ENCODE measurements at regions not wholly inside any gene's neighbourhood (a gene's known extent, or its start where the extent isn't known, plus 50 kb on each side); places are given as distances from the start of the nearest gene placed in this dataset.
"Not testable (repeated sequence)": the region's sequence is repeated elsewhere in the genome, so short reads cannot be mapped to it uniquely, and the experiment has no call there.

DNA sequence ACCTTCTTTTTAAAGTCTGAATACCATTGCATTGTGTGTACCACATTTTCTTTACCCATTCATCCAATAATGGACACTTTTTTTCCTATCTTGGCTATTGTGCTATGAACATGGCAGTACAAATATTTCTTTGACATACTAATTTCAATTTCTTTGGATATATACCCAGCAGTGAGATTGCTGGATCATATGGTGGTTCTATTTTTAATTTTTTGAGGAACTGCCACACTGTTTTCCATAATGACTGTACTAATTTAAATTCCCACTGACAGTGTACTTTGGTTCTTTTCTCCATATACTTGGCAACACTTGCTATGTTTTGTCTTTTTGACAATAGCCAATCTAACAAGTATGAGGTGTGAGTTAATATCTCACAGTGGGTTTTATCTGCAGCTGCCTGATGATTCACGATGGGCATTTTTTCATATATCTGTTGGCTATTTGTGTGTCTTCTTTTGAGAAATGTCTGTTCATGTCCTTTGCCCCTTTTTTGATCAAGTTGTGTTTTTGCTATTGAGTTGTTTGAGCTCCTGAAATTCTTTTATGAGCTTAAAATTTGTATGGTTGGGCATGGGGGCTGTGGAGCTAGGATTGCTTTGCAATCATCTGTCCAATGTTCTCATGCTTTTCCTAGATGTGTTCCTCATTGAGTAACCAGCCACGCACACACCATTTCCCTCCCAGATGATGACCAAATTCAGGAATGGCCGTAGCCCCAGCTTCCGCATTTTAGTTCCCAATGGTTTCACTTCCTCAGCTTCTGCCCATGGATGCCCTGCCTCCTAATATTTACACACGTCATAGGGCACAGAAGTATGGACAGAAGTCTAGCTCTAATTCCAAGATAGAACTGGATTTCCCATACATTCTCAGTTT, 380.0 kb upstream of the SGCG start:
- H3K4me3 ChIP-seq (ENCODE audit: low read length) = no peak overlapping the region
- H2AFZ ChIP-seq (ENCODE audit: low read depth, low read length) = no peak overlapping the region
- H3K36me3 ChIP-seq (ENCODE audit: insufficient read depth, low read length) = no peaks in the 10 kb centered on the region

DNA sequence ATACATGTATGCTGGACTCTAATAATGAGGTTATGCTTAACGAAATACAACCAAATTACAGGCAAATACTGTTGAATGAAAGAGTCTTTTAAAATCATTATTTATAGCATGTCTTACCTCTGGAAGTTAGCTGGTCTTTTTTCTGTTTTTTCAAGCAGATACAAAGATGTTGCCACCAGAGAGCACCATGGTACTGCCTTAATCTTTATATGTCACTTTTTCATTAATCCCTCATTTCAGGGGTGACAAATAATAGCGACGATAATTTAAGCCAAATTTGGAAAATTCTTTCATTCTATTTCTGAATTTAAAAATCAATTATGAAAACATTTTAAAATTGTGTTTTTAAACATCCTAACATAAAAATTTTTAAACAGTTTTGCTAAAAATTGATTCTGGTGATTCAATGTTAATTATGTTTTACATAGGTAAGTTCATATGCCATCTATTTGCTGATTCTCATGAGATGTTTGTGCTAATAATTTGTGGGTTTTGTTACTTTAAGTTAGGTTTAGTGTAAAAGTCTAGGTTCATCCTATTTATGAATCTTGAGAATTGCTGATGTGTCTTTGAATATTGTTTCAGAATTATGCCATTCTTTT, 379.3 kb upstream of the SGCG start:
- no peaks in the 10 kb centered on the region for H3K36me3 ChIP-seq (ENCODE audit: insufficient read depth, low read length)
- no peaks in the 10 kb centered on the region for H3K4me1 ChIP-seq (ENCODE audit: insufficient read depth, low read length)
- no peak overlapping the region for H2AFZ ChIP-seq (ENCODE audit: low read depth, low read length)
- H3K9me3 ChIP-seq (ENCODE audit: low read length) = no peaks in the 10 kb centered on the region
- H3K27me3 ChIP-seq (ENCODE audit: insufficient read depth, low read length) = no peaks in the 10 kb centered on the region
- H3K4me3 ChIP-seq (ENCODE audit: low read length) = no peak overlapping the region

More for the DNA sequence above, 380.0 kb upstream of the SGCG start:
- no peaks in the 10 kb centered on the region for H3K9me3 ChIP-seq (ENCODE audit: low read length)
- no peaks in the 10 kb centered on the region for H3K27me3 ChIP-seq (ENCODE audit: insufficient read depth, low read length)
- H3K4me1 ChIP-seq (ENCODE audit: insufficient read depth, low read length) = no peaks in the 10 kb centered on the region

DNA sequence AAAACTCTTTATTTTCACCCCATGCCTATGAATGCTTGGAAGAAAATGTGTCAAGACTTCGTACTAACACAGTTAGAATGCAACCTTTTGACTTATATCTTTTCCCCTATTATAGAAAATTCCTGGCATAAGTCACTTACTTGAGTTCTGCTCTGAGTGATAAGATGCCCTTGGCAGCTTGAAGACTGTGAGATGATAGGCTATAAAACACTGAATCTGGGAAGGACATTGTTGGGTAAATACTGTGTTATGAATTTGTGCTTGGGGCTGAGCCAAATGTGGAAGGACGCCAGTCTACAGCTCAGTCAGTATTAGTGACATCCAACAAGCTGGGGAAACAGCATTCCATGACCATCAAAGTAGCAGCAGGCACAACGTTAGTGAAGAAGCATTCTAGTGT, 368.0 kb upstream of the SGCG start:
- H3K27me3 ChIP-seq (ENCODE audit: insufficient read depth, low read length) = no peaks in the 10 kb centered on the region
- no peaks in the 10 kb centered on the region for H3K4me1 ChIP-seq (ENCODE audit: insufficient read depth, low read length)
- no peak overlapping the region for H3K4me3 ChIP-seq (ENCODE audit: low read length)
- H3K36me3 ChIP-seq (ENCODE audit: insufficient read depth, low read length) = no peaks in the 10 kb centered on the region
- no peak overlapping the region for H2AFZ ChIP-seq (ENCODE audit: low read depth, low read length)
- no peaks in the 10 kb centered on the region for H3K9me3 ChIP-seq (ENCODE audit: low read length)

DNA sequence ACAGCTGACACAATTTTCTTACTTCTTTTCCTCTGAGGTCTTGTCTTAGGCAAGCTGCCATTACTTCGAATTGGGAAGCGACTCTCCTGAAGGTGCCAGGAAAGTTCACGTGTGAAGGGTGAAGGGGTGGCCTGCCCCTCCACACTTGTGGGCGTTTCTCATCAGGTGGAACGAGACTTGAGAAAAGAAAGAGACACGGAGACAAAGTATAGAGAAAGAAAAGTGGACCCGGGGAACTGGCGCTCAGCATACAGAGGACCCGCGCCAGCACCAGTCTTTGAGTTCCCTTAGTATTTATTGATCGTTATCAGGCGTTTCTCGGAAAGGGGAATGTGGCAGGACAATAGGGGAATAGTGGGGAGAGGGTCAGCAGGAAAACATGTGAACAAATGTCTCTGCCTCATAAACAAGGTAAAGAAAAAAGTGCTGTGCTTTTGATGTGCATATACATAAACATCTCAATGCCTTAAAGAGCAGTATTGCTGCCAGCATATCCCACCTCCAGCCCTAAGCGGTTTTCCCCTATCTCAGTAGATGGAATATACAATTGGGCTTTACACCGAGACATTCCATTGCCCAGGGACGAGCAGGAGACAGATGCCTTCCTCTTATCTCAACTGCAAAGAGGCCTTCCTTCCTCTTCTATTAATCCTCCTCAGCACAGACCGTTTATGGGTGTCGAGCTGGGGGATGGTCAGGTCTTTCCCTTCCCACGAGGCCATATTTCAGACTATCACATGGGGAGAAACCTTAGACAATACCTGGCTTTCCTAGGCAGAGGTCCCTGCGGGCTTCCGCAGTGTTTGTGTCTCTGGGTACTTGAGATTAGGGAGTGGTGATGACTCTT, 367.0 kb upstream of the SGCG start:
- H3K4me1 ChIP-seq (ENCODE audit: insufficient read depth, low read length); H3K9me3 ChIP-seq (ENCODE audit: low read length); H3K4me3 ChIP-seq (ENCODE audit: low read length); H3K36me3 ChIP-seq (ENCODE audit: insufficient read depth, low read length); H2AFZ ChIP-seq (ENCODE audit: low read depth, low read length); H3K27me3 ChIP-seq (ENCODE audit: insufficient read depth, low read length): not testable (repeated sequence)

DNA sequence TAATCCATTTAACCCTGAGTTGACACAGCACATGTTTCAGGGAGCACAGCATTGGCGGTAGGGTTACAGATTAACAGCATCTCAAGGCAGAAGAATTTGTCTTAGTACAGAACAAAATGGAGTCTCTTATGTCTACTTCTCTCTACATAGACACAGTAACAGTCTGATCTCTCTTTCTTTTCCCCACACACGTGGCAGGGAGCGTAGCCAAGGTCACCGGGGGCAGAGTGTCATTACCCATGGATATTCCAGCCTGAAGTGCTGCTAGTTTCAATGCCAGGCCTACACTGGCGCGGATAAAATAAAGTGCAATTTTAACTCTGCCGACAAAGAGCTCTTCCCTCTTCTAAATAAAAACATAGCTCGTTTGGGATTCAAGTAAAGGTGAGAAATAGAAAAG, 366.3 kb upstream of the SGCG start:
- H3K9me3 ChIP-seq (ENCODE audit: low read length); H3K36me3 ChIP-seq (ENCODE audit: insufficient read depth, low read length); H2AFZ ChIP-seq (ENCODE audit: low read depth, low read length); H3K4me1 ChIP-seq (ENCODE audit: insufficient read depth, low read length); H3K27me3 ChIP-seq (ENCODE audit: insufficient read depth, low read length); H3K4me3 ChIP-seq (ENCODE audit: low read length): not testable (repeated sequence)

DNA sequence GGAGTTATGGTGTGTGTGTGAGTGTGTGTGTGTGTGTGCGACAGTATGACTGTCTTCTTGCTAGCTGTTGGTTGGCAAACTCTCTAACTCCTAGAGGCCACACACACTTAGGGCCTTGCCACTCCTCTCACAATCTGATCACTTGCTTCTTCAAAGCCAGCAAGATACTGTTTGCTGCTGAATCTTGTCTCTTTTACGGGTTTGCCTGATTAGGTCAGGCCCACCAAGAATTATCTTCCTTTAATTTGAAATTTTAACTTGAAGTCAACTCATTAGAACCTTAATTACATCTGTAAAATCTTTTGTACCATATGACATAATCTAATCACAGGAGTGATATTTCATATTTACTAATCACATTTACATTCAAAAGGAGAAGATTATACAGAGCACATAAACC, 359.2 kb upstream of the SGCG start:
- Histone ChIP-seq H3K27me3 (ENCODE audit: insufficient read depth, low read length) (no peaks in the 10 kb centered on the region), H2AFZ (ENCODE audit: low read depth, low read length) (no peak overlapping the region), H3K9me3 (ENCODE audit: low read length) (no peaks in the 10 kb centered on the region), H3K4me3 (ENCODE audit: low read length) (no peak overlapping the region), H3K4me1 (ENCODE audit: insufficient read depth, low read length) (no peaks in the 10 kb centered on the region), H3K36me3 (ENCODE audit: insufficient read depth, low read length) (no peaks in the 10 kb centered on the region)

DNA sequence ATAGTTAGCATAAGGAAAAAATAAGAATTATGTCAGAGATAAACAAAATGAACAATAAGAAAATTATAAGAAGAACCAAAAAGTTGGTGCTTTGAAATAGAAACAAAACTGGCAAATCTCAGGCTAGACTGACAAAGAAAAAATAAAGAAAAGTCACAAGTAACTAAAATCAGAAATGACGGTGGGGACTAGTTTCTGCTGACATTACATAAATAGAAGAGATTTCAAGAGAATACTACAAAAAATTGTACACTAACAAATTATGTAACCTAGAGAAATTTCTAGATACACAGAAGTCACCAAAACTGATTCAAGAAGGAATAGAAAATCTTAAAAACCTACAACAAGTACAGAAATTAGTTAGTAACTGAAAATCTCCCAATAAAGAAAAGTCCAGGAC, 355.6 kb upstream of the SGCG start:
- no peaks in the 10 kb centered on the region for H3K27me3 ChIP-seq (ENCODE audit: insufficient read depth, low read length)
- no peaks in the 10 kb centered on the region for H3K9me3 ChIP-seq (ENCODE audit: low read length)
- no peak overlapping the region for H2AFZ ChIP-seq (ENCODE audit: low read depth, low read length)
- H3K36me3 ChIP-seq (ENCODE audit: insufficient read depth, low read length) = no peaks in the 10 kb centered on the region
- no peaks in the 10 kb centered on the region for H3K4me1 ChIP-seq (ENCODE audit: insufficient read depth, low read length)
- no peak overlapping the region for H3K4me3 ChIP-seq (ENCODE audit: low read length)

DNA sequence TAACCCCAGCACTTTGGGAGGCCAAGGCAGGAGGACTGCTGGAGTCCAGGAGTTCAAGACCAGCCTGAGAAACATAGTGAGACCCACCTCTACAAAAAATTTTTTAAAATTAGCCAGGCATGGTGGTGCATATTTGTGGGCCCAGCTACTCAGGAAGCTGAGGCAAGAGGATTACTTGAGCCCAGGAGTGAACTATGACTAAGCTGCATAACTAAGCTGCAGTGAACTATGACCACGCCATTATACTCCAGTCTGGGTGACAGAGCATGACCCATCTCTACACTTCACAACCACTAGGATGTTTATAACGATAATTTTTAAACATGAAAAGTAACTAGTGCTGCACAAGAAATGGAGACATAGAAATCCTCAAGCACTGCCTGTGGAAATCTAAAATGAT, 352.7 kb upstream of the SGCG start:
- Histone ChIP-seq H3K9me3 (ENCODE audit: low read length) (no peaks in the 10 kb centered on the region), H3K27me3 (ENCODE audit: insufficient read depth, low read length) (no peaks in the 10 kb centered on the region), H3K4me3 (ENCODE audit: low read length) (no peak overlapping the region), H3K36me3 (ENCODE audit: insufficient read depth, low read length) (no peaks in the 10 kb centered on the region), H2AFZ (ENCODE audit: low read depth, low read length) (no peak overlapping the region), H3K4me1 (ENCODE audit: insufficient read depth, low read length) (no peaks in the 10 kb centered on the region)

DNA sequence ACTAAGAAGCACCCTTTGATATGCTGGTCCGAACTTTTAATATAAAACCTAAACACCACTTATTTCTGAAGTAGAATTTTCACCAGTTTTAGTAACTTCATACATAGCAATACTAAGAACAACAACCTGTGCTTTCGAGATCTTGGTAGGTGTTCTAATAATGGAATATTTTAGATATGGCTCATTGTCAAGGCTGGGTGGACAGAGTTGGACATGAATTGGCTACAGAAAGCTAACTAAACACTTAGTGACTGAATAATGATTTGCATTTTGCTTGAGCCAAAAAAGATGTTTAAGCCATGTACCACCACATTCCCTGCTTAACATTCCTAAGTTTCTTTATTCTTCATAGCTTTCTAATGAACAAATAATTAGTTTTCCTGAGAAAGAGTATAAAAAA, 344.3 kb upstream of the SGCG start:
- no peak overlapping the region for H3K4me3 ChIP-seq (ENCODE audit: low read length)
- H3K4me1 ChIP-seq (ENCODE audit: insufficient read depth, low read length) = no peaks in the 10 kb centered on the region
- H2AFZ ChIP-seq (ENCODE audit: low read depth, low read length) = no peak overlapping the region
- no peaks in the 10 kb centered on the region for H3K36me3 ChIP-seq (ENCODE audit: insufficient read depth, low read length)
- no peaks in the 10 kb centered on the region for H3K27me3 ChIP-seq (ENCODE audit: insufficient read depth, low read length)
- no peaks in the 10 kb centered on the region for H3K9me3 ChIP-seq (ENCODE audit: low read length)

DNA sequence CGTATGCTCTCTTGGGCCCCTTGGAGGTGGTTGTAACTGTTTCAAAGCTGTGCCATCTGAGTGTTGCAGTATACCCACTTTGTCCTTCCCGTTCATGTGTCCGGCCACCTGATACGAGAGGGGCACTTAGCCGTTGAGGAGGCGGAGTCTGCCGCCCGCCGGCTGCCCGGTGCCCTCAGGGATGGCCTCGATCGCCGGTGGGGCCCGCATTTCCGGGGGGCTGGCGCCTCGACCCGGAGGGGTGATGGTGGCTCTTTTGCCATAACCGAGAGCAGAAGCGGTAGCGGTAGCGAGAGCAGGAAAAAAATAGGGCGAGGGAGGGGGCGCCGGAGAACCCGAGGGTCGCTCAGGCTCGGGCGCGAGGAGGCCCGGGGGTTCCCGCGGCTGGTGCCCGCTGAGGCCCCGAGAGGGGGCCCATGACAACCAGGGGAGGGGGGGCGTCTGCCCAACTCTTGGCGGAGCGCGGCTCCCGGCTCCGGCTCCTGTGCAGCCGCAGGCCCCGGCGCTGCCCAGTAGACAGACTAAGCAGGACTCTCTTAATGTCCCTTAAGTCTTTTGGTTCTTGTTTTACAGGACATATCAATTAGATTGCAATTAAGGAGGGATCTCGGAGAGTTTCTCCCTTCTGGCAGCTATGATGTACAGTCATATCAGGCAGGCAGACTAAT, 342.7 kb upstream of the SGCG start:
- Histone ChIP-seq H2AFZ (ENCODE audit: low read depth, low read length) (no peak overlapping the region), H3K4me3 (ENCODE audit: low read length) (no peak overlapping the region), H3K27me3 (ENCODE audit: insufficient read depth, low read length) (no peaks in the 10 kb centered on the region), H3K4me1 (ENCODE audit: insufficient read depth, low read length) (no peaks in the 10 kb centered on the region), H3K36me3 (ENCODE audit: insufficient read depth, low read length) (no peaks in the 10 kb centered on the region), H3K9me3 (ENCODE audit: low read length) (no peaks in the 10 kb centered on the region)

DNA sequence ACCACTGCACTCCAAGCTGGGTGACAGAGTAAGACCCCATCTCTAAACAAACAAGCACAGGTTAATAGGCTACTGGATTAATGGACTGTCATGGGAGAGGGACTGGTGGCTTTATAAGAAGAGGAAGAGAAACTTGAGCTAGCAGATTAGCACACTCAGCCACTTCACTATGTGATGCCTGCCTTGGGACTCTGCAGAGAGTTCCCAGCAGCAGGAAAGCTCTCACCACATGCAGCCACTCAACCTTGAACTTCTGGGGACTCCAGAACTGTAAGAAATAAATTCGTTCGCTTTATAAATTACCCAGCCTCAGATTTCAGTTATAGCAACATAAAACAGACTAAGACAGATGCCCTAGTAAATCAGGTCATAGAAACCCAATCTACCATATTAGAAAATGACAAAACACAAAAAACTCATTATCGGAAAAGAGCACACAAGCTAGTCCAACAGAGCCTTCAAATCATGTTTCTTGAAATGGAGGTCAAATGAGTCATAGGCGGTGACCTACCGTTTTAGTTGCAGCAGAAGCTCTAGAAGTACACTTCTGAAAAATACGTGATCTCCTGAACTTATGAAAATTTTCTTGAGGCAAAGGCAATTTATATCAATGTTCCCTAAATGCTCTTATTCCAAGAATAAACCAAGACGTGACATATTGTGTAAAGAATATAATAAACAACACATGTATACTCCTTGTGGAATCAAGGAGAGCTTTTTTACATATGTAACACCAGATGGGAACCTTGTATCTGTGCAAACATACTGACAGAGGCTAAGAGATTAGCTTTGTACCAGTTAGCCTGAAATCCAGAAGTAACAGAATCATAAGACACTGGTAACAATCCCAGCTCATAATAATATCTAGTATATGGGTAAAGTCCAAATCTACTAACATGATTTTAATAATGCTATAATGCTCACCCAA, 340.9 kb upstream of the SGCG start:
- Histone ChIP-seq H2AFZ (ENCODE audit: low read depth, low read length) (no peak overlapping the region), H3K27me3 (ENCODE audit: insufficient read depth, low read length) (no peaks in the 10 kb centered on the region), H3K9me3 (ENCODE audit: low read length) (no peaks in the 10 kb centered on the region), H3K4me1 (ENCODE audit: insufficient read depth, low read length) (no peaks in the 10 kb centered on the region), H3K4me3 (ENCODE audit: low read length) (no peak overlapping the region), H3K36me3 (ENCODE audit: insufficient read depth, low read length) (no peaks in the 10 kb centered on the region)

DNA sequence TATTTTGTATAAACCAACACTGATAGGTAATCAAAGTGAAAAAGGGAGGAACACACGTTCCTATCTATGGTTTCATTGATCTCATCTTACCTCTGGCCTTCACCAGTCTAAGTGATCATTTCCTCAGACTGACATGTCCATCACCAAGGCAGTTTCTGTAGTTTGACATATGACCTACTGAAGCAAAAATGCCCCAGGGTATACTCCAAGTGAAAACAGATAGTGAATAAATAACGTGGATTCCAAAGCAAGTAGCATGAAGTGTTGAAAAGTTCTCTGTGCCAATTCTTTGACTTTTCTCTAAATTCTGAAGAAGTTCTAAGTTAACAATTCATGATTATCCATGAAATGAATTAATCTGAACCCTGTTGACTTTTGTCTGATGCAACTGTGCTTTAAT, 334.2 kb upstream of the SGCG start:
- H3K36me3 ChIP-seq (ENCODE audit: insufficient read depth, low read length) = no peaks in the 10 kb centered on the region
- peaks cover 2% of the 10 kb centered on the region for H3K9me3 ChIP-seq (ENCODE audit: low read length)
- H3K27me3 ChIP-seq (ENCODE audit: insufficient read depth, low read length) = no peaks in the 10 kb centered on the region
- H2AFZ ChIP-seq (ENCODE audit: low read depth, low read length) = no peak overlapping the region
- no peaks in the 10 kb centered on the region for H3K4me1 ChIP-seq (ENCODE audit: insufficient read depth, low read length)
- H3K4me3 ChIP-seq (ENCODE audit: low read length) = no peak overlapping the region

All from neuron (in vitro differentiated cells).